CD14-positive monocyte (primary cell): ENCODE measurements at regions not wholly inside any gene's neighbourhood (a gene's known extent, or its start where the extent isn't known, plus 50 kb on each side); places are given as distances from the start of the nearest gene placed in this dataset.

ENCODE experiments used
- DNase-seq, 3 donors: peaks; one replicate each; pipeline ENCODE4 v3.0.0-alpha.2; 2011 to 2022
- H2AFZ ChIP-seq: 2 replicates; pipeline ENCODE4 v1.6.0; 2012; ENCODE audit warnings: mild to moderate bottlenecking, low read depth, low read length, inconsistent platforms; ENCODE audit not compliant: insufficient read depth, poor library complexity, severe bottlenecking
- H3K27ac ChIP-seq, 2 donors: 1 replicate in 1 of 2; 2 replicates in 1 of 2; pipeline ENCODE4 v1.5.1; 2012 to 2013; ENCODE audit warnings: low read length in 2 of 2, control low read depth in 1 of 2, inconsistent platforms in 1 of 2, low read depth in 1 of 2, mild to moderate bottlenecking in 1 of 2
- H3K27me3 ChIP-seq, 2 donors: one replicate each; pipeline versions ENCODE4 v1.6.0 to v1.6.1; 2011 to 2013; ENCODE audit warnings: low read length in 2 of 2; ENCODE audit not compliant: control insufficient read depth in 2 of 2, insufficient read depth in 2 of 2
- H3K36me3 ChIP-seq, 2 donors: replicated peaks in 1 of 2; 1 replicate in 1 of 2; 2 replicates in 1 of 2; pipeline versions ENCODE4 v1.5.1 to v1.6.1; 2012 to 2013; ENCODE audit warnings: low read length in 2 of 2, control low read depth in 1 of 2, inconsistent platforms in 1 of 2, mild to moderate bottlenecking in 1 of 2; ENCODE audit not compliant: insufficient read depth in 2 of 2, control insufficient read depth in 1 of 2
- H3K4me1 ChIP-seq, 2 donors: 1 replicate in 1 of 2; 2 replicates in 1 of 2; pipeline versions ENCODE4 v1.5.1 to v1.6.1; 2012 to 2013; ENCODE audit warnings: low read length in 2 of 2, control low read depth in 1 of 2, inconsistent platforms in 1 of 2, mild to moderate bottlenecking in 1 of 2, moderate library complexity in 1 of 2; ENCODE audit not compliant: insufficient read depth in 2 of 2, control insufficient read depth in 1 of 2
- H3K4me2 ChIP-seq: replicated peaks from 2 replicates; pipeline ENCODE3; 2012; ENCODE audit warnings: low read length, moderate library complexity, mild to moderate bottlenecking; ENCODE audit not compliant: poor library complexity, severe bottlenecking; ENCODE audit errors: extremely low read depth
- H3K4me3 ChIP-seq, 3 experiments: fragments of 200-600 bp in 1 of 3; sonication (generic) in 1 of 3; replicated peaks in 1 of 3; 1 replicate in 2 of 3; 2 replicates in 1 of 3; pipeline ENCODE4 v1.5.1; 2011 to 2013; ENCODE audit warnings: low read length in 3 of 3, mild to moderate bottlenecking in 3 of 3, control low read depth in 2 of 3, low read depth in 2 of 3, inconsistent platforms in 1 of 3, moderate library complexity in 1 of 3
- H3K79me2 ChIP-seq: 2 replicates; pipeline ENCODE4 v1.6.0; 2012; ENCODE audit warnings: mild to moderate bottlenecking, control low read depth, inconsistent platforms, low read length, moderate library complexity; ENCODE audit not compliant: insufficient read depth
- H3K9ac ChIP-seq: 2 replicates; pipeline ENCODE4 v1.6.0; 2017; ENCODE audit warnings: low read length, mild to moderate bottlenecking; ENCODE audit not compliant: insufficient read depth, poor library complexity, severe bottlenecking
- H3K9me3 ChIP-seq, 2 donors: replicated peaks in 1 of 2; 1 replicate in 1 of 2; 2 replicates in 1 of 2; pipeline versions ENCODE4 v1.5.1 to v1.6.1; 2012 to 2013; ENCODE audit warnings: low read length in 2 of 2, control low read depth in 1 of 2; ENCODE audit not compliant: control insufficient read depth in 1 of 2, insufficient read depth in 1 of 2
- H4K20me1 ChIP-seq: 2 replicates; pipeline ENCODE4 v1.6.0; 2012; ENCODE audit warnings: mild to moderate bottlenecking, low read length, control low read depth, moderate library complexity; ENCODE audit not compliant: insufficient read depth
- H3K27ac Mint-ChIP-seq, 7 donors: one replicate each; pipeline ENCODE4 v1.8.0; 2020; ENCODE audit warnings: mild to moderate bottlenecking in 7 of 7, mixed read lengths in 7 of 7, moderate library complexity in 6 of 7, inconsistent platforms in 2 of 7
- H3K27me3 Mint-ChIP-seq, 3 donors: one replicate each; pipeline ENCODE4 v1.8.0; 2021 to 2022; ENCODE audit warnings: low read depth in 3 of 3, mild to moderate bottlenecking in 3 of 3, mixed read lengths in 3 of 3, moderate library complexity in 3 of 3, inconsistent platforms in 1 of 3
- H3K36me3 Mint-ChIP-seq, 2 donors: one replicate each; pipeline ENCODE4 v1.8.0; 2020; ENCODE audit warnings: mixed read lengths in 2 of 2, inconsistent platforms in 1 of 2, mild to moderate bottlenecking in 1 of 2
- H3K4me1 Mint-ChIP-seq: one replicate; pipeline ENCODE4 v1.8.0; 2020; ENCODE audit warnings: mild to moderate bottlenecking, mixed read lengths
- H3K4me3 Mint-ChIP-seq, 2 donors: one replicate each; pipeline ENCODE4 v1.8.0; 2020; ENCODE audit warnings: mild to moderate bottlenecking in 2 of 2, mixed read lengths in 2 of 2, moderate library complexity in 1 of 2
- H3K9me3 Mint-ChIP-seq, 7 donors: one replicate each; pipeline ENCODE4 v1.8.0; 2020 to 2022; ENCODE audit warnings: mixed read lengths in 7 of 7, mild to moderate bottlenecking in 6 of 7, moderate library complexity in 6 of 7, inconsistent platforms in 2 of 7
- WGBS: methylation state at CpG from one replicate; pipeline ENCODE4 v1.1.5; 2013; ENCODE audit warnings: missing lambda C conversion rate; ENCODE audit not compliant: insufficient coverage; 5-methylcytosine and 5-hydroxymethylcytosine counted together
- intact Hi-C, 2 donors: fragments of 100-400 bp; cut with micrococcal nuclease; formaldehyde crosslinking; loops; one replicate each; pipeline versions ENCODE4 v1.15.0 to v1.15.1; 2023
- TF ChIP-seq, protein P1 (sequence below): fragments of 200-600 bp; IDR thresholded peaks from one replicate; pipeline ENCODE4 v1.8.0; 2022; ENCODE audit warnings: antibody characterized with exemption, mild to moderate bottlenecking

DNA sequence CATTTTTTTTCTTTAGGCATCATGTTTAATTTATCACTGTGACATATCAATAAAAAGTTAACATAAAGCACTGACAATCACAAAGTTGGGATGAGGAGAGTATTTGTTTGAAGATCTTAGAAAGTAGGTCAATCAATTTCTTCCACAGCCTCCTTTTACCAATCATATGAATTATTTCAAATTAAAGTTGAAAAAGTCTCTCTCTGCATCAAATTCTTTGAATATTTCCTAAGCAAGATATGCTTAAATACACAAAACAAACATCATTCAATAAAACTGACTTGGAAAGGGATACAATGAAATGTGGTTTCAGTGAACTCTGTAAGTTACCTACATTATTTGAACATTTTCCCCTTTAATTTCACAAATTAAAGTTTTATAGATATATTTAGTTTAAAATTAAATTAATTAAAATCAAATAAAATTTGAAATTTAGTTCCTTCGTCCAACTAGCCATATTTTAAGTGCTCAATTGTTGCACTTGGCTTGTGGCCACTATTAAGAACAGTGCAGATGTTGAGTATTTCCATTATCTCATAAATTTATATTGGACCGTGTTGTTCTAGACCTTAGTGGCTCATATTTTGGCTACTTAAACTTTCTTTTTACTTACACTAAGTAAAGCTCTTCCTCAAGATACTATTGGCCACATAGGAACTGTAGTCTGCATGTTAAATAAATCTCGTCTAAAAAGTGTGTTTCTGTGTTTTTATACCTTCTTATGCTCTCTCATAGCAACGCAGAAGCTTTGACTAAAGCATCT lies 949.7 kb upstream of the NUDT12 start:
- H2AFZ ChIP-seq, result no peak overlapping the region
- H3K4me1 Mint-ChIP-seq, result no peaks in the 10 kb centered on the region

DNA sequence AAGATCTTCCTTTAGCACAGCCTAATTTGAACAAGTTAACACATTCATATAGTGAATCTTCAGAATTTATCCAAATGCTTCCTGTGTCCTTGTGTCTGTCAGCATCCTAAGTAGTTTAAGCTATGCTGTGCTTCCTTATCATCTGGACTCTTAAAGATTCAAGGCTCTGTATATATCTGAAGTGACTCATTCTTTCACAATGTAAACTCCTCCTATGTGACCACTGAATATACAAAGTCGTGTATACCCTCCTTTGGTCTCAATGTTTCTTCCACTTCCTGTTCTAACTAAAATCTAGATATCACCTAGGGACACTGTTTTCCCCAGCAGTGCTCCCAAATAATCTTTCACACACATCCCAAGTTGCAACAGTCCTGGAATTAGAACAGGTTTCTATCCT lies 935.7 kb upstream of the NUDT12 start:
- H3K27ac Mint-ChIP-seq, result no peak overlapping the region
- Histone ChIP-seq H3K27me3 (no peaks in the 10 kb centered on the region), H2AFZ (no peak overlapping the region), H4K20me1 (no peaks in the 10 kb centered on the region), H3K4me3 (no peak overlapping the region), H3K79me2 (no peaks in the 10 kb centered on the region), H3K4me2 (no peak overlapping the region), H3K9ac (no peak overlapping the region), H3K27ac (no peak overlapping the region), H3K4me1 (no peaks in the 10 kb centered on the region), H3K9me3 (peaks cover 0 to 5% of the 10 kb centered on the region in 2 donors), H3K36me3 (no peaks in the 10 kb centered on the region)
- 67% methylated on average over 1 of the region's 1 CpG for WGBS
- DNase-seq, result no peak
- H3K4me1 Mint-ChIP-seq, result no peaks in the 10 kb centered on the region
- peaks cover 0 to 6% (median under 1%) of the 10 kb centered on the region in 7 donors for H3K9me3 Mint-ChIP-seq
- H3K27me3 Mint-ChIP-seq, result no peaks in the 10 kb centered on the region
- no peaks in the 10 kb centered on the region for H3K36me3 Mint-ChIP-seq
- intact Hi-C loops, result no loop called here
- TF ChIP-seq, protein P1, sequence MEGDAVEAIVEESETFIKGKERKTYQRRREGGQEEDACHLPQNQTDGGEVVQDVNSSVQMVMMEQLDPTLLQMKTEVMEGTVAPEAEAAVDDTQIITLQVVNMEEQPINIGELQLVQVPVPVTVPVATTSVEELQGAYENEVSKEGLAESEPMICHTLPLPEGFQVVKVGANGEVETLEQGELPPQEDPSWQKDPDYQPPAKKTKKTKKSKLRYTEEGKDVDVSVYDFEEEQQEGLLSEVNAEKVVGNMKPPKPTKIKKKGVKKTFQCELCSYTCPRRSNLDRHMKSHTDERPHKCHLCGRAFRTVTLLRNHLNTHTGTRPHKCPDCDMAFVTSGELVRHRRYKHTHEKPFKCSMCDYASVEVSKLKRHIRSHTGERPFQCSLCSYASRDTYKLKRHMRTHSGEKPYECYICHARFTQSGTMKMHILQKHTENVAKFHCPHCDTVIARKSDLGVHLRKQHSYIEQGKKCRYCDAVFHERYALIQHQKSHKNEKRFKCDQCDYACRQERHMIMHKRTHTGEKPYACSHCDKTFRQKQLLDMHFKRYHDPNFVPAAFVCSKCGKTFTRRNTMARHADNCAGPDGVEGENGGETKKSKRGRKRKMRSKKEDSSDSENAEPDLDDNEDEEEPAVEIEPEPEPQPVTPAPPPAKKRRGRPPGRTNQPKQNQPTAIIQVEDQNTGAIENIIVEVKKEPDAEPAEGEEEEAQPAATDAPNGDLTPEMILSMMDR, result no peak
- no peak overlapping the region for H3K4me3 Mint-ChIP-seq

More for the DNA sequence above, 949.7 kb upstream of the NUDT12 start:
- intact Hi-C loops, result no loop called here
- Mint-ChIP-seq H3K9me3 (peaks cover 0 to 11% (median 2%) of the 10 kb centered on the region in 7 donors), H3K4me3 (no peak overlapping the region), H3K27me3 (no peaks in the 10 kb centered on the region), H3K36me3 (no peaks in the 10 kb centered on the region), H3K27ac (no peak overlapping the region)
- no peaks in the 10 kb centered on the region for H3K79me2 ChIP-seq
- H4K20me1 ChIP-seq, result no peaks in the 10 kb centered on the region
- DNase-seq, result no peak
- no peak overlapping the region for H3K4me2 ChIP-seq
- no peak overlapping the region for H3K27ac ChIP-seq
- no CpG with 5 or more reads among the region's 4 CpGs for WGBS
- H3K36me3 ChIP-seq, result no peaks in the 10 kb centered on the region
- H3K4me3 ChIP-seq, result no peak overlapping the region
- H3K9ac ChIP-seq, result no peak overlapping the region
- TF ChIP-seq, protein P1, result no peak
- H3K9me3 ChIP-seq, result peaks cover 8 to 19% of the 10 kb centered on the region in 2 donors
- no peaks in the 10 kb centered on the region for H3K27me3 ChIP-seq
- H3K4me1 ChIP-seq, result no peaks in the 10 kb centered on the region
